Stimulated activated CD4-positive, alpha-beta T cell treated with anti-CD3 and anti-CD28 coated beads, Interleukin-1b, Interleukin-23, amount 100 ng/mL, for 48 hours (primary cell): ENCODE measurements at regions not wholly inside any gene's neighbourhood (a gene's known extent, or its start where the extent isn't known, plus 50 kb on each side); places are given as distances from the start of the nearest gene placed in this dataset.
A peak's percentile ranks its signal among the peaks of the same experiment; 100 is the strongest.
"Not testable (repeated sequence)": the region's sequence is repeated elsewhere in the genome, so short reads cannot be mapped to it uniquely, and the experiment has no call there.

Experiments
- DNase-seq: peaks from one replicate; pipeline ENCODE4 v3.0.0-alpha.2; 2020

GRCh38 chr2:64797881-64798575 is 144.3 kb upstream of the SERTAD2 start:
- DNase-seq: no peak

DNA sequence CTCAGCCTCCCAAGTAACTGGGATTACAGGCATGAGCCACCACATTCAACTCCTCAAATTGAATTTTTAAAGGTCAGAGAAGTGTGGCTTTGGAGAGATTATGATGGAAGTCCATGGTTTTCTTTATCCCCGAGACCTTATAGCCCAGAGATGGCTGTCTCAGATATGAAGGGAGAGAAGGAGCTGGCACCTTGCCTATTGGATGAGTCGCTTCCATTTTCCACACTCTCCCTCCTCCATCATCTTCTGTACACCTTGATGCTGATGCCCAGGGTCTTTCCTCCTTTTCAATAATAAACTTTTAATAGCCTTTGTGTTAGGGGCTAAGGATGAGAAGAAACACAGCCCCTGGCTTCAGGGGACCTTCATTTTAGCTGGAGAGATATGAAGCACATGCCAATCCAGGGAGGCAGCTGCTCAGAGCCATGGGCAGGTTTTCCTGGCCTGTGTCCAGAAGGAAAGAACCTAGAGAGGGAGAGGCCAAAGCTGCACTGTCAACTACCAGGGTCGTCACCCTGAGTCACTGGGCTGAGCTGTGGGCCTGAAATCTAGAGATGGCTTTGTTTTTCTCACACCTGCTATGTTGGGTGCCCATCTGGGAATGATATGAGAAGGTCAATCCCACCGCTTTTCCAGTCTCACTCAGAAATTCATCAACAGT is 146.0 kb upstream of the SERTAD2 start:
- no peak for DNase-seq

DNA sequence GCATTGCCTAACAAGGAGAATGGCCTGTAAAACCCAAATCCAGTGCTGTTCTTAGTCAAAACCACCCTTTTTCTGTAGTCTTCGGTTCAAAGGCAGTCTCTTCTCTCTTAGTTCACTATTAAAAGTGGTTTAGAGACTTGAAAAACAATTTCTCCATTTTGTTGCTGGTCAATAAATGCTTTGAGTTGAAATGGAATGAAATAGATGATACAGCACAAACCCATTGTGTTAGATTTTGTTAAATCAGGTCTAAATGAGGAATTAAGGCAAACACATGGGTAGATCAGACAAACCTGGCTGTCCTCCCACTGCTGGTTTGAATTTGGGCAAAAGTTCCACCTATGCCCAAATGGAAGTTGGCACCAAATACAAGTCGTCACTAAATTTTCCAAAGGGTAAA is 150.1 kb upstream of the SERTAD2 start:
- DNase-seq: no peak

- no peak for DNase-seq
Observed at GRCh38 chr2:64804651-64805050, 150.9 kb upstream of the SERTAD2 start.

- peak; percentile 70 for DNase-seq
Observed at GRCh38 chr2:64807417-64807816, 153.7 kb upstream of the SERTAD2 start.

DNA sequence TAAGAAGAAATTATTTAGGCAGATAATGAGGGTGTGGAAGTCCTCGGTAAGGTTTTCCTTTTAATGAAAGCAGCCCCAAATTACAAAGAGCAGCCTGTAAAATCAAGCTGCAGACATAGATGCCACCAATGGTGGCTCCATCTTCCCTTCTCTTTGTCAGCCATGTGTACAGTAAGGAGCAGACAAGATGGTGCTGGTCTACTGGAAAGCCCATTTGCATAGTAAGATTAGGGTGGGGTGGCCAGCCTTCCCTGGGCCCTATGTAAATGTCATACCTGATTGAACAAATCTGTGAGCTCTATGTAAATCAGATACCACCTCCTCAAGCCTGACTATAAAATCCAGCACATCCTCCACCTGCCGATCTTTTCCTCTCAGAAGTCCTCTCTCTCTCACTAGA is 154.4 kb upstream of the SERTAD2 start:
- no peak for DNase-seq

- DNase-seq: no peak
Observed at GRCh38 chr2:64808754-64809153, 155.0 kb upstream of the SERTAD2 start.

- no peak for DNase-seq
Observed at GRCh38 chr2:64809216-64809615, 155.5 kb upstream of the SERTAD2 start.

DNA sequence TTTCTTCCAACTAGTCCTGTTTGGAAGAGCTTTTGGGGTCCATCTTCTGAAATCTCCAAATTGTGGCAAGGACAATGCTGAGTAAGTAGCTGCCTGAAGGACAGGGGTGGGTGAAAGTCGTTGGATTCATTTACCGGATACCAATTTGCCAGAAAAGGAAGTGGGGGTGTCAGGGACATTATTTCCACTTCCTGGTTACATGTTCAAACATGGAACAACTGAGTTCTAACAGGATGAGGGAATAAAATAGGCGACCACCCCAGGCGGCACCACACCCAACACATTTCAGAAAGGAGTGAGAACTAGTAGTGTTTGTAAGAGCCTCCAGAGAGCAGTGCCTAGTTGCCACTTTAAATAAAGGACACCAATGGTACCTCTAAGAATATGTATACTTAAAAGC is 158.6 kb upstream of the SERTAD2 start:
- no peak for DNase-seq

- DNase-seq: no peak
Observed at GRCh38 chr2:64814007-64814406, 160.3 kb upstream of the SERTAD2 start.

DNA sequence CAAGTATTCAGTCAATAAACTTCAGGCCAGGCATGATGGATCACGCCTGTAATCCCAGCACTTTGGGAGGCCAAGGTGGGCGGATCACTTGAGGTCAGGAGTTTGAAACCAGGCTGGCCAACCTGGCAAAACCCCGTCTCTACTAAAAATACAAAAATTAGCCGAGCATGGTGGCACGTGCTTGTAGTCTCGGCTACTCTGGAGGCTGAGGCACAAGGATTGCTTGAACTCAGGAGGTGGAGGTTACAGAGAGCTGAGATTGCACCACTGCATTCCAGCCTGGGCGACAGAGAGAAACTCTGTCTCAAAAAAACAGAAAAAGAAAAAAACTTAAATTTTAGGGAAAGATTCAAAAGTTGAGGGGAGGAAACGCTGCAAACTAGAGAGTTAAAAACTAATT is 162.8 kb upstream of the SERTAD2 start:
- not testable (repeated sequence) for DNase-seq

DNA sequence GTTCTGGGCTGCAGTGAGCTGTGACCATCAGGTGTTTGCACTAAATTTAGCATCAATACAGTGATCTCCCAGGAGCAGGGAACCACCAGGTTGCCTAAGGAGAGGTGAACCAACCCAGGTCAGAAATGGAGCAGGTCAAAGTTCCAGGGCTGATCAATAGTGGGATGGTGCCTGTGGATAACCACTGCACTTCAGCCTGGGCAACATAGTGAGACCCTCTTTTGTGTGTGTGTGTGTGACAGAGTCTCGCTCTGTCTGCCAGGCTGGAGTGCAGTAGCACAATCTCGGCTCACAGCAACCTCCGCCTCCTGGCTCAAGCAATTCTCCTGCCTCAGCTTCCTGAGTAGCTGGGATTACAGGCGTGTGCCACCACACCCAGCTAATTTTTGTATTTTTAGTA is 163.7 kb upstream of the SERTAD2 start:
- DNase-seq: no peak

DNA sequence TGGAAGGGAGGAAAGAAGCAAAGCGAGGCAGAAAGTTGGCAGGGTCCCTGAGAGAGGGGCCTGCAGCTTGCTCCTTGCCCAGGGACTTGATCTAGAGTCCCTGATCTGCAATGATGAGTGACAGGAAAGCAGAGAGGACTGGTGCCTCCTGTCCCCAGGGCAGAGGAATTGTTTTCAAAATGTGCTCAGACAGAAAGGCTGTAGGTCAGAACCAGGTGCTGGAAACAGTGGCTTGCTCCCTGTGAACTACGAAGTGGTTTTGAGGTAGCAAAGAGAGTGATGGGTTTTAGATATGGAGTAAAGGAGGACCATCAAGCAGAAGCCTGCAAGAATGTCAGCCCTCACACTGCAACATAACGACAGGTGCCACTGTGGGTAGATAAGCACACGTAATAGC is 164.9 kb upstream of the SERTAD2 start:
- no peak for DNase-seq

DNA sequence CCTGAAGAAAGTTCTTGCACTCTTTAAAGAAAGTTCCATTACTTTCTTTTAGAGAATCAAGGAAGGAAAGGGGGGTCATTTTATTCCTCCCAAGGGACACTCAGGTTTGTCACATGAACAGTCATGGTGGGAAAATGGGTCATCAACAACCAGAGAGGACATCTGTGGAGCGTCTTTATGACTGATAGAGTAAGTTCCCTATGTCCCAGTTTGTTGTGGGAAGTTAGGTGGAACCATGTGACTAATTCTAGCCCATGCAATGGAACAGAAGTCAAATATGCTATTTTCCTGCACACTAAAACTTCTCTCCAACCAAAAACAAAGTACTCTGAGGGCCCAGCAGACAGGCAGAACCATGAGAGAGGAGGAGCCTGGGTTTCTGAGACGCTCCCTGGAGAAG is 165.6 kb upstream of the SERTAD2 start:
- no peak for DNase-seq

DNA sequence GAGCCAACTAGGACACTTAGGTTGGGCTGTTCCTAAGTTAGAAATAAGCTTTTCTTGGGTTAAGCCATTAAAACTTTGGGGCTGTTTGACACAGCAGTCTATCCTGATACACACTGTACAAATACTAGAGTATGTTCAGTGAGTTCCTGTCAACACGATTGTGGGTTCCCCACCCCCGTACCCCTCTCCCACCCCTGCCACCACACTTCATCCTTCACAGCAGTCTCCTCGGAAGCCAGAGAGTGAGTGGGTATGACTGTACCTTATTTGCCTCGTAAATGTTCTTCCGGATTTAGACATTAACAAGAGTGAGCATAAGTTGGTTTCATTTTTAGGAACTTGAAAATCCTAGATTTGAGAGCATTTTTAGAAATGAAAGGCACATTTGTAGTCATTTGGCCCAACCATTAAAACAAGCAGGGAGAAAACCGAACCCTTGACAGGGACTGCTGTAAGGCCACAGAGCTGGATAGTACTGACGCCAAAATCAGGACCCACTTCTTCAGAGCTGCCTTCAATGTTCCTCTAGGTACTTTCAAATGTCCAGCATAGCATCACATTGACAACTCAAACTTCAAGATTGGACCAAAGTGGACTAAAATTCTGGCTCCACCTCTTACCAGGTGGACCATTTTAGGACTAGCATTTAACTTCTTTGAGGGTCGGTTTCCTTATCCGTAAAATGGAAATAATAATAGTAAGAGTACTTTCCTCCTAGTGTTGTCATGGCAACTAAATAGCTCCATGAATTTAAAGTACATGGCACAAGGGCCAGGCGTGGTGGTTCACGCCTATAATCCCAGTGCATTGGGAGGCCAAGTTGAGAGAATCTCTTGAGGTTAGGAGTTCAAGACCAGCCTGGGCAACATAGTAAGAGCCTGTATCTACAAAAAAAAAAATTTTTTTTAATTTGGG is 166.3 kb upstream of the SERTAD2 start:
- DNase-seq: peak; percentile 46

GRCh38 chr2:64820901-64821300 is 167.2 kb upstream of the SERTAD2 start:
- no peak for DNase-seq

- DNase-seq: no peak
Observed at GRCh38 chr2:64823794-64824193, 165.4 kb upstream of the SLC1A4 start.

DNA sequence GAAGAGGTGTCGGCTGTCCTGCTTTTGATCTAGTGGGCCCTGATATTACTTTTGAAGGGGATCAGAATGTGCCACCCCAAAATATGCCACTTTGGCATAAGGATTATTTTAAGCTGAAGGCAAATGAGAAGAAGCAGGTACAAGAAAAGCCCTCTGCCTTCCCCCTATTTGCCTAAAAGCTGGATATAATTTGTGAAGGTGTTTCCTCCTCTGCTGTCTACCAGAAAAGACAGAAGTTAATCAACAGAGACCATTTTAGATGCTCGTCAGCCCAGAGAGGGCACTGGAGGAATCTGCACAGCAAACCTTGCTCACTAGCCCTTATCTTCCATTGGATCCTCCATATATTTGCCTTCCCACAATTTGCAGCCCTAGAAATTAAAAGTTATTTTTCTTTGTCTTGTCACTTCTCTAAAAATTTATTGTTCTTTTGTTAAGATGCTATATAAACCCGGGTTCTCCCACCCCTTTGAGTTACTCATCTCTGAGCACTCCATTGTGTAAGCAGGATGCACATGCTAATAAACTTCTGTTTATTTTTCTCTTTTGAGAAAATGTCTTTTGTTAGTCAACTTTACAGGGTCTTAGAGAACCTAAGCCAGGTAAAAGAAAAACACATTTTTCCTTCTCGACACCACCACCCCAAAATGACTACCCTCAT is 163.2 kb upstream of the SLC1A4 start:
- no peak for DNase-seq

DNA sequence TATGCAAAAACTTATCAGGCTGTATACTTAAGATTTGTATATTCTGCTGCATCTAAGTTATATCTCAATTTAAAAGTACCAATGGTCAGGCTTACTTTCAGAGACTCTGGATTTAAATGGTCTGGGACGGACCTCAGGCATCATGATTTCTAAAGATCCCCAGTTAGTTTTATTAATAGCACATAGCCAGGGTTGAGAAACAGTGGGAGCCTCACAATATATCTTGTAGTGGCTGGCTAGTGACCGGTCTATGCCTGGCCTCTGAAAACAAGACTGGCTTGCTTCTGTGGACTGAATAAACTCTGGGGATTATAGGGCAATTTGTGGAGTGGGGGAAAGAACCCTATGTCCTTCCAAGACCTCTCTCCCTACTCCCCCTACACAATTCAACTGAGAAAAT is 162.5 kb upstream of the SLC1A4 start:
- no peak for DNase-seq

DNA sequence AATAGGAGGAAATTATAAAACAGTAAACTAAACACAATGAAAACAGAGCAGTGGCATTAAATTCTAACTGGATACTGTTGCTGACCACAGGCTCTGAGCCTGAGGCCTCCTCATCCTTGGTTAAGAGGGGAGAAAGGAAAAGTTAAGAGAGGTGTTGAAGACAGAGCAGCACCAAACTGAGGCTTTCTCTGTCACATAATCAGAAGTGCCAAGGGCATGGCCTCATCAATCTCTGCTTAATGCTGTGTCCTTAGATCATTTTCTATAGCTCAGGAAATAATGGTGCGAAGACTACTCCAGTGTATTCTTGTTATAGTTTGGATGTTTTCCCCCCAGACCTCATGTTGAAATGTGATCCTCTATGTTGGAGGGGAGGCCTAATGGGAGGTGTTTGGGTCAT is 160.9 kb upstream of the SLC1A4 start:
- no peak for DNase-seq

GRCh38 chr2:64829525-64829924 is 159.7 kb upstream of the SLC1A4 start:
- no peak for DNase-seq

GRCh38 chr2:64831134-64831976 is 157.8 kb upstream of the SLC1A4 start:
- peak; percentile 89 for DNase-seq
